Coronary artery (tissue), 2 donors: ENCODE measurements at regions not wholly inside any gene's neighbourhood (a gene's known extent, or its start where the extent isn't known, plus 50 kb on each side); places are given as distances from the start of the nearest gene placed in this dataset.

Source experiments
- DNase-seq: peaks from one replicate; pipeline ENCODE4 v3.0.0-alpha.2; 2017; ENCODE audit warnings: low spot score
- H3K27ac ChIP-seq, 2 donors: fragments of 200-600 bp; sonication (generic); one replicate each; pipeline ENCODE4 v1.5.1; 2016 to 2019
- H3K4me3 ChIP-seq: fragments of 200-600 bp; sonication (generic); 2 replicates; pipeline ENCODE4 v1.5.1; 2016; ENCODE audit warnings: mild to moderate bottlenecking, moderate library complexity
- CTCF ChIP-seq: fragments of 200-600 bp; sonication (generic); IDR thresholded peaks from one replicate; pipeline ENCODE4 v1.5.1; 2019; ENCODE audit warnings: antibody characterized with exemption

DNA sequence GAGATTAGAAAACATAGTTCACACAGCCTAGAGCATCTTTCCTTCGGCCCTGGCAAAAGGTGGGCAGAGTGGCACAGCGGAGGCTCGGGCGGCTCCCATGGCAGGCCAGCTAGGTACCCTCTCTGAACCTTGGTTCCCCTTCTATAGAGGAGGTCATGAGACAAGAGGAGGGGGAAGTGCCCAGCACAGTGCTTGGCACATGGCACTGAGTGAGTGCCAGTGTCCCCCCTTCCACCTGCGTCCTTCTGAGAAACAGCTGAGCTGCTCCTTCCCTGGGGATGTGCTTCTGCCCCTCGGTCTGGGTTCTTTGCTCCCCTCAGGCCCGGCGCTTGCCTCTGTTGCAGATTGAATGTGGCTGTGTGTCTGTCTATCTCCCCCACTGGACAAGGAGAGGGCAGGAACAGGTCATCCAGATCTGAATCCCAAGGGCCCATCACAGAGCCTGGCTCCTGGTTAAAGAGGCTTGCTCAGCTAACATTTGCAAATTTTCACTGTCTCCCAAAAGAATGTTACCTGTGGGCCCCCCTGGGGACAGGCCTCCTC lies 165.6 kb downstream of the USP12 start:
- Histone ChIP-seq H3K4me3 (peak overlapping the region; percentile 73), H3K27ac (no peak overlapping the region)
- TF ChIP-seq CTCF: no peak
- no peak for DNase-seq

- TF ChIP-seq CTCF: no peak
- DNase-seq: no peak
- no peak overlapping the region for H3K4me3 ChIP-seq
- H3K27ac ChIP-seq: no peak overlapping the region
Observed at GRCh38 chr13:27005556-27005955, 166.1 kb downstream of the USP12 start.

- H3K4me3 ChIP-seq: no peak overlapping the region
- no peak for DNase-seq
- no peak for TF ChIP-seq CTCF
- H3K27ac ChIP-seq: no peak overlapping the region
Observed at GRCh38 chr13:27004866-27005265, 166.7 kb downstream of the USP12 start.

- Histone ChIP-seq H3K4me3 (no peak overlapping the region), H3K27ac (no peak overlapping the region)
- TF ChIP-seq CTCF: no peak
- DNase-seq: no peak
Observed at GRCh38 chr13:27004326-27004725, 167.3 kb downstream of the USP12 start.

GRCh38 chr13:27001705-27002104 lies 169.9 kb downstream of the USP12 start:
- Histone ChIP-seq H3K27ac (no peak overlapping the region), H3K4me3 (no peak overlapping the region)
- DNase-seq: no peak
- TF ChIP-seq CTCF: no peak

- TF ChIP-seq CTCF: no peak
- Histone ChIP-seq H3K4me3 (no peak overlapping the region), H3K27ac (no peak overlapping the region)
- no peak for DNase-seq
Observed at GRCh38 chr13:27000686-27001085, 170.9 kb downstream of the USP12 start.

- Histone ChIP-seq H3K4me3 (no peak overlapping the region), H3K27ac (no peak overlapping the region)
- no peak for DNase-seq
- TF ChIP-seq CTCF: no peak
Observed at GRCh38 chr13:26999499-26999898, 172.1 kb downstream of the USP12 start.
